Neural cell (in vitro differentiated cells): ENCODE measurements at regions not wholly inside any gene's neighbourhood (a gene's known extent, or its start where the extent isn't known, plus 50 kb on each side); places are given as distances from the start of the nearest gene placed in this dataset.

ENCODE experiments used
- H2AFZ ChIP-seq: fragments of 200-600, 300-800 bp; sonication (generic), shearing (Covaris generic); 2 replicates; pipeline ENCODE4 v1.6.0; 2014; ENCODE audit warnings: low read depth, mild to moderate bottlenecking, antibody characterized with exemption, low read length, moderate library complexity
- H3F3A ChIP-seq: fragments of 200-600 bp; shearing (Covaris generic); 2 replicates; pipeline ENCODE4 v1.6.1; 2016; ENCODE audit warnings: mild to moderate bottlenecking, moderate library complexity, mixed read lengths, antibody characterized with exemption, low read length; ENCODE audit not compliant: insufficient read depth, poor library complexity, severe bottlenecking
- H3K27ac ChIP-seq: fragments of 200-600, 300-800 bp; sonication (generic), shearing (Covaris generic); 2 replicates; pipeline ENCODE4 v1.5.1; 2014; ENCODE audit warnings: mild to moderate bottlenecking, low read length, moderate library complexity
- H3K27me3 ChIP-seq: fragments of 300-800, 200-600 bp; sonication (generic), shearing (Covaris generic); 2 replicates; pipeline ENCODE4 v1.6.0; 2014; ENCODE audit warnings: mild to moderate bottlenecking, low read depth, low read length, moderate library complexity; ENCODE audit not compliant: insufficient read depth
- H3K36me3 ChIP-seq: fragments of 300-800, 200-600 bp; sonication (generic), shearing (Covaris generic); 2 replicates; pipeline ENCODE4 v1.5.1; 2014; ENCODE audit warnings: mild to moderate bottlenecking, antibody characterized with exemption, low read length, moderate library complexity; ENCODE audit not compliant: insufficient read depth
- H3K4me2 ChIP-seq: fragments of 300-800, 200-600 bp; sonication (generic), shearing (Covaris generic); 2 replicates; pipeline ENCODE4 v1.6.0; 2014; ENCODE audit warnings: mild to moderate bottlenecking, low read length
- H3K4me3 ChIP-seq: fragments of 300-800, 200-600 bp; sonication (generic), shearing (Covaris generic); 2 replicates; pipeline ENCODE4 v1.5.1; 2014; ENCODE audit warnings: mild to moderate bottlenecking, low read length, moderate library complexity
- H3K79me2 ChIP-seq: fragments of 200-600 bp; shearing (Covaris generic); replicated peaks from 2 replicates; pipeline ENCODE4 v1.6.0; 2014; ENCODE audit warnings: mild to moderate bottlenecking, low read length, moderate library complexity; ENCODE audit not compliant: insufficient read depth
- H3K9ac ChIP-seq: fragments of 300-800, 200-600 bp; sonication (generic), shearing (Covaris generic); 2 replicates; pipeline ENCODE4 v1.6.1; 2016; ENCODE audit warnings: mild to moderate bottlenecking, low read length, mixed read lengths
- H3K9me2 ChIP-seq: fragments of 200-600 bp; shearing (Covaris generic); 2 replicates; pipeline ENCODE4 v1.6.1; 2016; ENCODE audit warnings: mild to moderate bottlenecking, low read length, mixed read lengths; ENCODE audit not compliant: insufficient read depth
- H3K9me3 ChIP-seq: fragments of 200-600, 300-800 bp; sonication (generic), shearing (Covaris generic); 2 replicates; pipeline ENCODE4 v1.6.1; 2016; ENCODE audit warnings: mild to moderate bottlenecking, mixed run types, low read length, moderate library complexity, mixed read lengths
- H4K20me1 ChIP-seq: fragments of 200-600 bp; shearing (Covaris generic); 2 replicates; pipeline ENCODE4 v1.6.1; 2016; ENCODE audit warnings: mild to moderate bottlenecking, mixed run types; ENCODE audit not compliant: insufficient read depth
- CTCF ChIP-seq: fragments of 450-650 bp; IDR thresholded peaks from 2 replicates; pipeline ENCODE4 v1.5.1; 2014; ENCODE audit warnings: antibody characterized with exemption, mild to moderate bottlenecking, moderate library complexity; ENCODE audit not compliant: poor library complexity, severe bottlenecking
- EP300 ChIP-seq: fragments of 450-650 bp; conservative IDR thresholded peaks from 2 replicates; pipeline ENCODE4 v1.6.1; 2014; ENCODE audit warnings: antibody characterized with exemption, mild to moderate bottlenecking, moderate library complexity; ENCODE audit not compliant: poor library complexity, severe bottlenecking
- EZH2 ChIP-seq: fragments of 200-600, 300-800 bp; shearing (Covaris generic), sonication (generic); IDR thresholded peaks from 2 replicates; pipeline ENCODE4 v1.6.1; 2014; ENCODE audit warnings: antibody characterized with exemption, low read length, borderline replicate concordance, mild to moderate bottlenecking; ENCODE audit not compliant: insufficient read depth, poor library complexity, severe bottlenecking
- MXI1 ChIP-seq: fragments of 450-650 bp; conservative IDR thresholded peaks from 2 replicates; pipeline ENCODE4 v1.6.1; 2014; ENCODE audit warnings: antibody characterized with exemption, mild to moderate bottlenecking; ENCODE audit not compliant: poor library complexity, severe bottlenecking
- POLR2AphosphoS5 ChIP-seq: IDR thresholded peaks from 2 replicates; pipeline ENCODE4 v1.6.1; 2012
- RAD21 ChIP-seq: fragments of 450-650 bp; conservative IDR thresholded peaks from 2 replicates; pipeline ENCODE4 v1.6.1; 2014; ENCODE audit warnings: antibody characterized with exemption, mild to moderate bottlenecking, moderate library complexity
- REST ChIP-seq: IDR thresholded peaks from 2 replicates; pipeline ENCODE4 v1.6.1; 2012; ENCODE audit warnings: borderline replicate concordance
- SMC3 ChIP-seq: fragments of 450-650 bp; conservative IDR thresholded peaks from 2 replicates; pipeline ENCODE4 v1.6.1; 2014; ENCODE audit warnings: antibody characterized with exemption, mild to moderate bottlenecking, moderate library complexity; ENCODE audit not compliant: poor library complexity
- TAF1 ChIP-seq: IDR thresholded peaks from 2 replicates; pipeline ENCODE4 v1.6.1; 2012; ENCODE audit warnings: low read depth

DNA sequence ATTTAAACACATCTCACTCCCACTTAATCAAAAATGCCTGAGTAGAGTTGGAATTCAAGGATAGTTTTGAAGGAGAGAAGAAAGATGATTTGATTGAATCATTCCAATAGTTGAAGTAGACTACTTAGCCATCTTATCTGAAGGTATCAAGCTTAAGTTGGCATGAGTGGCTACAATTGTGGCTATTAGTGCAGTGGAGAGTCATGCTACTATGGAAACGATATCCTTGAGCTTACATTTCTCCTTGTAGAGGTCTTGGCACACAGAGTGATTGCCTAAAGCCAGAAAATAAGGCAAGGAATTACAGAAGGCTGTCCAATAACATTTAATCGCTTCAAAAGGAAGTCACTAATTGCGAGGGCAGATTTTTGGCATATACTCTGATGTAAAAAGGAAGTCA, 1022.7 kb downstream of the IGSF11 start:
- H2AFZ ChIP-seq: no peak overlapping the region
- TF ChIP-seq CTCF: no peak
- no peak for TF ChIP-seq TAF1
- TF ChIP-seq SMC3: no peak
- TF ChIP-seq REST: no peak
- TF ChIP-seq MXI1: no peak
- TF ChIP-seq RAD21: no peak
- TF ChIP-seq EZH2: no peak
- no peak for TF ChIP-seq POLR2AphosphoS5
- TF ChIP-seq EP300: no peak
- H3K27ac ChIP-seq: no peak overlapping the region
- H3F3A ChIP-seq: no peaks in the 10 kb centered on the region
- H3K4me2 ChIP-seq: no peak overlapping the region
- H3K27me3 ChIP-seq: no peaks in the 10 kb centered on the region
- H3K9me2 ChIP-seq: no peaks in the 10 kb centered on the region
- no peaks in the 10 kb centered on the region for H4K20me1 ChIP-seq
- H3K36me3 ChIP-seq: no peaks in the 10 kb centered on the region
- no peaks in the 10 kb centered on the region for H3K79me2 ChIP-seq
- no peak overlapping the region for H3K4me3 ChIP-seq
- no peaks in the 10 kb centered on the region for H3K9me3 ChIP-seq
- no peak overlapping the region for H3K9ac ChIP-seq

DNA sequence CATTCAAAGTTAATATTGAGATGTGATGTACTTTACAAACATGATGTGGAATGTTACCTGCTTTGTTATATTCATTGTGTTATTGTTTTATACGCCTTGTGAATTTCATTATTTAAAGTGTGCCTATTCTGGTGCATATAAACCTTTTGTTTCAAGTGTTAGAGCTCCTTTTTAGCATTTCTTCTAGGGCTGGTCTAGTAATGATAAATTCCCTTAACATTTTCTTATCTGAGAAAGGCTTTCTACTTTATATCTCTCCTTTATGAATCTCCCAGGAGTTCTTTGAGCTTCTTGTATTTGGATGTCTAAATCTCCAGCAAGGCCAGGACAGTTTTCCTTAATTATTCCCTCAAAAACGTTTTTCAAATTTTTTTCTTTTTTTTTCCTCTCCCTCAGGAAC, 1005.6 kb downstream of the IGSF11 start:
- Histone ChIP-seq H3K27ac (no peak overlapping the region), H2AFZ (no peak overlapping the region), H4K20me1 (no peaks in the 10 kb centered on the region), H3K4me2 (no peak overlapping the region), H3K9me3 (no peaks in the 10 kb centered on the region), H3F3A (no peaks in the 10 kb centered on the region), H3K9ac (no peak overlapping the region), H3K9me2 (no peaks in the 10 kb centered on the region), H3K27me3 (no peaks in the 10 kb centered on the region), H3K79me2 (no peaks in the 10 kb centered on the region), H3K4me3 (no peak overlapping the region), H3K36me3 (no peaks in the 10 kb centered on the region)
- no peak for TF ChIP-seq TAF1

GRCh38 chr3:118036215-118036614, 998.4 kb downstream of the IGSF11 start:
- TF ChIP-seq POLR2AphosphoS5 (peak; percentile 98), SMC3 (no peak), TAF1 (no peak), EP300 (peak; percentile 99), CTCF (no peak)
- Histone ChIP-seq H3K36me3 (no peaks in the 10 kb centered on the region), H3K4me3 (no peak overlapping the region), H3K9me3 (peaks cover 10% of the 10 kb centered on the region), H3K4me2 (no peak overlapping the region), H3K27ac (no peak overlapping the region), H3K9ac (no peak overlapping the region), H3F3A (no peaks in the 10 kb centered on the region), H4K20me1 (no peaks in the 10 kb centered on the region), H3K27me3 (no peaks in the 10 kb centered on the region), H2AFZ (no peak overlapping the region), H3K9me2 (no peaks in the 10 kb centered on the region), H3K79me2 (no peaks in the 10 kb centered on the region)
